ENCODE measurements at regions not wholly inside any gene's neighbourhood (a gene's known extent, or its start where the extent isn't known, plus 50 kb on each side); places are given as distances from the start of the nearest gene placed in this dataset.

GRCh38 chr12:93316623-93316971 is 61.1 kb upstream of the NUDT4 start:
- no peaks in the 10 kb centered on the region for H3K27me3 ChIP-seq (replicated peaks in 1 of 7)
- no peak for DNase-seq
- H3K4me3 ChIP-seq: no peak overlapping the region
- intact Hi-C loops (cut with DNase I; ENCODE audit: low total_unique reads): no loop called here
- WGBS, 5 donors: 95 to 100% (median 100%) methylated on average over 1 of the region's 1 CpG
- TF ChIP-seq POLR2AphosphoS5 (IDR thresholded peaks at IDR 0.05): no peak
- no peak for TF ChIP-seq CTCF (IDR thresholded peaks at IDR 0.05 in 8 of 11, conservative IDR thresholded peaks at IDR 0.05 in 3 of 11)
- TF ChIP-seq POLR2A (IDR thresholded peaks at IDR 0.05): no peak
- no peaks in the 10 kb centered on the region for H3K36me3 ChIP-seq
- no peaks in the 10 kb centered on the region for H3K4me1 ChIP-seq
- no peaks in the 10 kb centered on the region for H3K9me3 ChIP-seq
- no peak overlapping the region for H3K27ac ChIP-seq

DNA sequence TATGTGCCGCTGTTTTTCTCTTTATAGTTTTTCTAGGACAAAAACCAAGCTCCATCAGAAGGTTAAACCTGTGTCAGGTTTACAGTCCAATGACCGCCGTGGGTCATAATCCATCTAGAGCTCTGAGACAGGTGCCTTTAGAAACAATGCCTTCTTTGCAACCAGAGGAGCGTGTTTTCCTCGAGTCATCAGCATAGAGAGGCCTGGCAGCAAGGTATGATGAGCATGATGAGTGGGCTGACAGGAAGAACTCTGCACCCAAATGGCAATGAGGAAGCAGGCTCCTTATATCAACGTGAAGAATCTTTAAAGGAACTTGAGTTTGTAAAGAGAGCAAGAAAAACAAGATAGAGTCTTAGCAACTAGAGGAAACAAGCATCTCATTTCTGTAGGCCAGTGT is 60.5 kb upstream of the NUDT4 start:
- 64 to 72% (median 67%) methylated on average over 6 of the region's 6 CpGs for WGBS, 5 donors
- no peaks in the 10 kb centered on the region for H3K27me3 ChIP-seq (replicated peaks in 1 of 7)

GRCh38 chr12:93318720-93319522 is 58.8 kb upstream of the NUDT4 start:
- WGBS, 5 donors: 86 to 96% (median 89%) methylated on average over 6 of the region's 6 CpGs
- H3K36me3 ChIP-seq: no peaks in the 10 kb centered on the region
- H3K27me3 ChIP-seq (replicated peaks in 1 of 7): no peaks in the 10 kb centered on the region
- H3K4me3 ChIP-seq: no peak overlapping the region
- no peaks in the 10 kb centered on the region for H3K4me1 ChIP-seq
- no peaks in the 10 kb centered on the region for H3K9me3 ChIP-seq
- DNase-seq: no peak
- TF ChIP-seq POLR2AphosphoS5 (IDR thresholded peaks at IDR 0.05) (no peak), CTCF (IDR thresholded peaks at IDR 0.05 in 8 of 11, conservative IDR thresholded peaks at IDR 0.05 in 3 of 11) (no peak), POLR2A (IDR thresholded peaks at IDR 0.05) (no peak)
- intact Hi-C loops (cut with DNase I; ENCODE audit: low total_unique reads): no loop called here
- no peak overlapping the region for H3K27ac ChIP-seq

More for the DNA sequence above, 60.5 kb upstream of the NUDT4 start:
- no peak overlapping the region for H3K4me3 ChIP-seq
- H3K36me3 ChIP-seq: no peaks in the 10 kb centered on the region
- TF ChIP-seq POLR2AphosphoS5 (IDR thresholded peaks at IDR 0.05) (no peak), POLR2A (IDR thresholded peaks at IDR 0.05) (no peak)
- H3K4me1 ChIP-seq: no peaks in the 10 kb centered on the region
- intact Hi-C loops (cut with DNase I; ENCODE audit: low total_unique reads): no loop called here
- H3K27ac ChIP-seq: no peak overlapping the region
- no peak for DNase-seq
- no peaks in the 10 kb centered on the region for H3K9me3 ChIP-seq

DNA sequence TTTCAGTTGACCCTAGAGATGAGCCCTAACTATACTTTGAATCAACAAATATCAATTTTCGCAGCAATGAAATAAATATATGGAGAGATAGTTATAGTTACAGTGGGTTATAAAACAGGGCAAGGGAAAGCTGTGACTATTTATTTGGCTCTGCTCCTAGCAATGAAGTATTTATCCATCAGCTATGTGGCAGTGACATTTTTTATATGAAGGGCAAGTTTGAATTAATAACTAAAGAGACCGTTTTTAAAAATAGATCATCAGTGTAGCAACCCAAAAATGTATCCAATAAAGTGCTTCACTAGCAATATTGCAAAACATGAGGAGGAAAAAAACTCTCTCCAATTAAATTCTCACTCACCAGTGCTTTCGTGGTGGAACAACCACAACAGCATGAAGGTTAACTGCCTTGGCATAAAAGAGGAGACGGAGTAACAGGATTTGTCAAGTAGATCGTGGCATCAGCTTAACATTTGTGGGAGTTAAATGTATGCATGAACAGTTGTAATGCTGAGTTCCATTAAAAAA is 58.1 kb upstream of the NUDT4 start:
- no peak overlapping the region for H3K4me3 ChIP-seq
- H3K9me3 ChIP-seq: no peaks in the 10 kb centered on the region
- TF ChIP-seq POLR2A (IDR thresholded peaks at IDR 0.05) (no peak), CTCF (IDR thresholded peaks at IDR 0.05 in 8 of 11, conservative IDR thresholded peaks at IDR 0.05 in 3 of 11) (no peak), POLR2AphosphoS5 (IDR thresholded peaks at IDR 0.05) (no peak)
- intact Hi-C loops (cut with DNase I; ENCODE audit: low total_unique reads): no loop called here
- H3K27ac ChIP-seq: no peak overlapping the region
- WGBS, 5 donors: 65 to 86% (median 77%) methylated on average over 5 of the region's 5 CpGs
- H3K27me3 ChIP-seq (replicated peaks in 1 of 7): no peaks in the 10 kb centered on the region
- H3K36me3 ChIP-seq: no peaks in the 10 kb centered on the region
- no peaks in the 10 kb centered on the region for H3K4me1 ChIP-seq
- DNase-seq: no peak

Data from spleen (tissue), 11 donors.